ENCODE measurements at regions not wholly inside any gene's neighbourhood (a gene's known extent, or its start where the extent isn't known, plus 50 kb on each side); places are given as distances from the start of the nearest gene placed in this dataset.

DNA sequence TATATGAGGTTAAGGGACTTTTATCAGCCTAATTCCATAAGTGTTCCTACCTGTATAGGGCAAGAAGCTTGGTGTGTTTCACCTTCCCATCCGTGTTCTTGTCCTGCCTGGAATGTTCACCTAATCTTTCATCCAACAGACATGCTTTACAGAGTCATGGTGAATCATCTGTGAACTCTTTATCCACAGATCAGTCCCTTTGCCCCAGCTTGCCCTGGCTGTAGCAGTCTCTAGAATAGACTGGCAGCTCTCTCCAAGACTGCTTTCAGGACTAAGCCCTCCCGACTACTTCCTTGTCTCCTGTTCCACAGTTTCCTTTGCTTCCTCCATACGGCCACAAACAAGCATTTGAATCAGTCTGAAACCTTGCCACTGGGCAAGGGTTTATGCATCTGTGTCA lies 177.9 kb upstream of the IL15 start:
- no peak overlapping the region for H3K4me3 ChIP-seq (ENCODE audit: low read depth in 2 of 2, low read length in 1 of 2)
- POLR2A ChIA-PET: no interaction called here

DNA sequence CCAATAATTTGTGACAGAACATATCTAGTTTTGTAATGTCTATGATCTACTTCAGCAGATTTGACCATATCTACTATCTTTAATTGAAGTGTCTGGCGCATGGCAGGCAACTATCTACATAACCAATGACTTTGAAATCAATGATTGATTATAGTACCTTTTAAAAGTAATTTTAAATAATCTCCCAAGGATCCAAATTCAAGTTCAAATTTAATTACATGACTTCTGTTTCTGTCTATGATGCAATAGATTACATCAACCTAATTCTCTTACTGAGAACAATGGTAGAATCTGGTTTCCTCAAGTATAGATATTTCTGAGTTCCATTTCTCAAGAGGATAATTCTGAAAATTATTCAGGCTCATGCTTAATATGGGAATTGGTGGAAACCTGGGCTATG lies 177.4 kb upstream of the IL15 start:
- H3K4me3 ChIP-seq (ENCODE audit: low read depth in 2 of 2, low read length in 1 of 2): no peak overlapping the region
- no peak overlapping the region for H3K9ac ChIP-seq
- no peaks in the 10 kb centered on the region for H3K27me3 ChIP-seq (ENCODE audit: insufficient read depth)
- H3K27ac ChIP-seq (ENCODE audit: low read depth in 2 of 2, low read length in 1 of 2): no peak overlapping the region
- no peak overlapping the region for H2AFZ ChIP-seq (ENCODE audit: low read depth)
- H3K9me3 ChIP-seq: no peaks in the 10 kb centered on the region
- H3K4me2 ChIP-seq: no peak overlapping the region
- ChIA-PET CTCF (interaction anchor here (0.9 kb wide), 1 partner anchor 196 kb away, joined by 3 read pairs; no protein-coding TSS in a partner anchor), POLR2A (no interaction called here)
- H3K9me2 ChIP-seq: no peaks in the 10 kb centered on the region
- no peaks in the 10 kb centered on the region for H3K79me2 ChIP-seq (ENCODE audit: insufficient read depth)
- no peaks in the 10 kb centered on the region for H4K20me1 ChIP-seq (ENCODE audit: insufficient read depth)
- 93% methylated on average over 1 of the region's 1 CpG for WGBS (ENCODE audit: low lambda C conversion rate)
- H3F3A ChIP-seq (replicated peaks; ENCODE audit: insufficient read depth): peaks cover 4% of the 10 kb centered on the region
- no peaks in the 10 kb centered on the region for H3K36me3 ChIP-seq (replicated peaks in 1 of 2; ENCODE audit: control insufficient read depth in 1 of 2, insufficient read depth in 2 of 2, low read length in 1 of 2)
- DNase-seq: no peak
- TF ChIP-seq, protein P1, sequence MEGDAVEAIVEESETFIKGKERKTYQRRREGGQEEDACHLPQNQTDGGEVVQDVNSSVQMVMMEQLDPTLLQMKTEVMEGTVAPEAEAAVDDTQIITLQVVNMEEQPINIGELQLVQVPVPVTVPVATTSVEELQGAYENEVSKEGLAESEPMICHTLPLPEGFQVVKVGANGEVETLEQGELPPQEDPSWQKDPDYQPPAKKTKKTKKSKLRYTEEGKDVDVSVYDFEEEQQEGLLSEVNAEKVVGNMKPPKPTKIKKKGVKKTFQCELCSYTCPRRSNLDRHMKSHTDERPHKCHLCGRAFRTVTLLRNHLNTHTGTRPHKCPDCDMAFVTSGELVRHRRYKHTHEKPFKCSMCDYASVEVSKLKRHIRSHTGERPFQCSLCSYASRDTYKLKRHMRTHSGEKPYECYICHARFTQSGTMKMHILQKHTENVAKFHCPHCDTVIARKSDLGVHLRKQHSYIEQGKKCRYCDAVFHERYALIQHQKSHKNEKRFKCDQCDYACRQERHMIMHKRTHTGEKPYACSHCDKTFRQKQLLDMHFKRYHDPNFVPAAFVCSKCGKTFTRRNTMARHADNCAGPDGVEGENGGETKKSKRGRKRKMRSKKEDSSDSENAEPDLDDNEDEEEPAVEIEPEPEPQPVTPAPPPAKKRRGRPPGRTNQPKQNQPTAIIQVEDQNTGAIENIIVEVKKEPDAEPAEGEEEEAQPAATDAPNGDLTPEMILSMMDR (IDR thresholded peaks at IDR 0.05): no peak
- TF ChIP-seq, protein P2, sequence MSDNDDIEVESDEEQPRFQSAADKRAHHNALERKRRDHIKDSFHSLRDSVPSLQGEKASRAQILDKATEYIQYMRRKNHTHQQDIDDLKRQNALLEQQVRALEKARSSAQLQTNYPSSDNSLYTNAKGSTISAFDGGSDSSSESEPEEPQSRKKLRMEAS (IDR thresholded peaks at IDR 0.05; ENCODE audit: low read depth): no peak
- no peak for TF ChIP-seq SIN3A (IDR thresholded peaks at IDR 0.05; ENCODE audit: borderline replicate concordance, low read depth, low read length)
- no peak for TF ChIP-seq RXRA (IDR thresholded peaks at IDR 0.05; ENCODE audit: borderline replicate concordance, low read depth)
- peaks cover 0 to 4% of the 10 kb centered on the region in 2 experiments; a peak in 2 of 4 replicates for H3K4me1 ChIP-seq (ENCODE audit: control insufficient read depth in 1 of 2, insufficient read depth in 2 of 2, low read depth in 1 of 2, low read length in 1 of 2)

More for the DNA sequence above, 177.9 kb upstream of the IL15 start:
- H3K9ac ChIP-seq: no peak overlapping the region
- H3K4me1 ChIP-seq (ENCODE audit: control insufficient read depth in 1 of 2, insufficient read depth in 2 of 2, low read depth in 1 of 2, low read length in 1 of 2): peaks cover 0 to 4% of the 10 kb centered on the region in 2 experiments; a peak in 2 of 4 replicates
- H3F3A ChIP-seq (replicated peaks; ENCODE audit: insufficient read depth): no peaks in the 10 kb centered on the region
- WGBS (ENCODE audit: low lambda C conversion rate): 43% methylated on average over 3 of the region's 3 CpGs
- no peaks in the 10 kb centered on the region for H4K20me1 ChIP-seq (ENCODE audit: insufficient read depth)
- H3K9me3 ChIP-seq: no peaks in the 10 kb centered on the region
- H3K27me3 ChIP-seq (ENCODE audit: insufficient read depth): no peaks in the 10 kb centered on the region
- no peaks in the 10 kb centered on the region for H3K9me2 ChIP-seq
- TF ChIP-seq, protein P3, sequence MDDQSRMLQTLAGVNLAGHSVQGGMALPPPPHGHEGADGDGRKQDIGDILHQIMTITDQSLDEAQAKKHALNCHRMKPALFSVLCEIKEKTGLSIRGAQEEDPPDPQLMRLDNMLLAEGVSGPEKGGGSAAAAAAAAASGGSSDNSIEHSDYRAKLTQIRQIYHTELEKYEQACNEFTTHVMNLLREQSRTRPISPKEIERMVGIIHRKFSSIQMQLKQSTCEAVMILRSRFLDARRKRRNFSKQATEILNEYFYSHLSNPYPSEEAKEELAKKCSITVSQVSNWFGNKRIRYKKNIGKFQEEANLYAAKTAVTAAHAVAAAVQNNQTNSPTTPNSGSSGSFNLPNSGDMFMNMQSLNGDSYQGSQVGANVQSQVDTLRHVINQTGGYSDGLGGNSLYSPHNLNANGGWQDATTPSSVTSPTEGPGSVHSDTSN (IDR thresholded peaks at IDR 0.05): no peak
- no peak for TF ChIP-seq MEF2A (IDR thresholded peaks at IDR 0.05; ENCODE audit: borderline replicate concordance, low read depth)
- peak; percentile 14; the same call in 1 of the 2 replicates for TF ChIP-seq FOSL2 (IDR thresholded peaks at IDR 0.05; ENCODE audit: borderline replicate concordance, low read depth)
- TF ChIP-seq FOXJ3 (CRISPR knock-in tag; IDR thresholded peaks at IDR 0.05): no peak
- no peaks in the 10 kb centered on the region for H3K36me3 ChIP-seq (replicated peaks in 1 of 2; ENCODE audit: control insufficient read depth in 1 of 2, insufficient read depth in 2 of 2, low read length in 1 of 2)
- no peak overlapping the region for H2AFZ ChIP-seq (ENCODE audit: low read depth)
- CTCF ChIA-PET: interaction anchor here (0.8 kb wide), 1 partner anchor 112 kb away, joined by 3 read pairs; no protein-coding TSS in a partner anchor
- no peak for DNase-seq
- H3K27ac ChIP-seq (ENCODE audit: low read depth in 2 of 2, low read length in 1 of 2): no peak overlapping the region
- H3K4me2 ChIP-seq: no peak overlapping the region
- H3K79me2 ChIP-seq (ENCODE audit: insufficient read depth): no peaks in the 10 kb centered on the region

All from SK-N-SH (cell line).